SIG-M5 treated with dmso at 0.1 percent for 504 hours (cell line): ENCODE measurements at regions not wholly inside any gene's neighbourhood (a gene's known extent, or its start where the extent isn't known, plus 50 kb on each side); places are given as distances from the start of the nearest gene placed in this dataset.

Experiments
- DNase-seq: peaks from one replicate; lab custom pipeline; 2025; ENCODE audit not compliant: unreplicated experiment; lab: John Stamatoyannopoulos, UW

DNA sequence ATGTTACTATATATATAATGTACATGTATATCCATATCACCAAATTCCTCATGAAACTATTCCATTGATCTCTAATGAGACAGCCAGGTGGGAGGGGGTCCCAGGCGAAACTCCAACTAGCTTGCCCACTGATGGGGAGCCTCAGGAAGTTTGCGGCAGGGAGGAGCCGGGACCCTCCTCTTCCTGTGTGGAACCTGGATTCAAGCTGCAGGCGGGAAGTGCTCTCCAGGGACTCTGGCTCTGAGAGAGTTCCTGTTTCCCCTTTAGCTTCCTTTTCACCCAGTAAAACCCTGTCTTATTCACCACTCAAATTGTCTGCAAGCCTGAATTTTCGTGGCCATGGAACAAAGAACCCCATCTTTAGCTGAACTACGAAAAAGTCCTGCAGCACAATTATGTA, 152.2 kb downstream of the OPN5 start:
- no peak for DNase-seq

DNA sequence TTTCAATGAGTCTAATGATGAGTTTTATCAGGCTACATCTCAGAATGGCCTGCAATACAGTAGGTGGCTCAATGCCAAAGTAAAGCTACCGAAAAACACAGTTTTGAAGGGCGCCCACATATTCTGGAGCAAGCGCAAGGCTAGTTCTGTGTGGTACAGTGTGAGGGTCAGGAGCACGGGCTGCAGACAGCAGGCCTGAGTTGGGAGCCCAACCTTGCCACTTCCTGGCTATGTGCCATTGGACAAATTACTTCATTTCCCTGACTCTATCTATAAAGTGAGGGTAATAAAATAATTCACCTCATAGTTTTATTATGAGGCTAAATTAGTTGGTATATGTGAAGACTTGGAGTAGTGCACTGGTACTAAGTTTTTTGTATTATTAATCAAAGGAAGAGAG, 150.7 kb downstream of the OPN5 start:
- no peak for DNase-seq

DNA sequence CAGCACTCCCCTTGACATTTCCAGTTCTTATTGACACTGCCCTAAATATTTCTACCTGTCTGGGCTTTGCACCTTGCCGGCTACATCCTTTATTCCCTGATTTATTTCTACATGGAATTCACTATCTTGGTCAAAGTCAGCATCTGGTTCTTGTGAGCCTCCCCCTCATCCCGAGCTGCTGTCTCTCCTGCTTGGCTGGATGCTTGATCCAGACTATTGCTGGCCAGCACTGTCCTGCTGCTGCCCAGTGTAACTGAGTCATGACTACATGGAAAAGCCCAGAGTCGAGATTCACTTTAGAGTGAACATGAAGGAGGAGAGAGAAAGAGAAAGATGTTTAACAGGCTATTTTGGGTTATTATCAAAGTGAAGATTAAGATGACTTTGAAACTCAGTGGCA, 142.2 kb downstream of the OPN5 start:
- DNase-seq = no peak

DNA sequence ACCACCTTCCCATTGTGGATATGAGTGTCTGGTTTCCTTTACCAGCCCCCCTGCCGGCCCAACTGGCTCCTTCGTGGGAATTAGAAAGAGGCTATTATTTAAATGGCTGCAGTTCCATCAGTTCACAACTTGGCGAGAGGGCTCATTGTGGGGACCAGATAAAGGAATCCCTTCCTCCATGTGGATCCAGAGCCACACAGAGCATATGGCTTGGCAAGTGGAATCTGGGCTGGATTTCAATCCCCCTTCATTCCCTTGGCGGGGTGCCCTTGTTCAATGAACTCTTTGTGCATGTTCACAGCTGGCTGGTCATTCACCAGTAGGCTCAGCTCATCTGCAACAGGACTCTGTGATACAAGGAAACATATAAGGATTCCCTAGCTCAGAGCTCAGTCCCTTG, 140.6 kb downstream of the OPN5 start:
- DNase-seq = no peak

DNA sequence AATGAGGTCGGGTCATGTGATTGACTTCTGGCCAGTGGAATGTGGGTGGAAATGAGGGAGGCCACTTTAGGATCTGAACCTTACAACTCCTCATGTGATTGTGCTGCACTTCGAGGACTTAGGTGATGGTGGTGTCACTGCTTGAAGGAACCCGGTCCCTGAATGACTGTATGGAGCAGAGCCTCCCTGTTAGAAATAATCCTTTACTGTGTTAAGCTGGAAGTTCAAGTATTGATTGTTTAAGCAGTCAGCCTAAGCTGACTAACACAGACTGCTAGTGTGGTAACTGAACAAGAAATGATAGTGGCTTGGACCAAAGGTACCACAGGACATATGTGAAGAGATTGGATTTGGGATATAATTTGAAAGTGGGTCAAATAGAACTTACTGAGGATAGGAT, 138.0 kb downstream of the OPN5 start:
- DNase-seq = no peak

DNA sequence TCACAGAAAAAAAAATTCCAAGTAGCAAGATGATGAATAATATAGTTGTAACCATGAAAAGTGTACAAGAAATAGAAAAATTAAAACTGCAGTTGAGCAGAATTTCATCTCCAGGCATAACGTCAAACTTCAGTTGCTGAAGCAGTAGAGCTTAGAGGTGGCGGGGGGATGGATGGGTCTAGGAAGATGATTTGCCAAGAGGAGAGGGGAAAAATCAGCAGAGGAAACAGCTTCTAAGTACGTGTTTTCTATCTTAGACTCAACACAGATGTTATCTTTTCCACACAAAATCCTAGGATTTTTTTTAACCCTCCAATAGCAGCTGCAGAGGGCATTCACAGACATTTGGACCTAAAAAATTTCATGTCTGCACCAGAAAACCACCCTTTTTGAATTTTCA, 136.0 kb downstream of the OPN5 start:
- DNase-seq = no peak

DNA sequence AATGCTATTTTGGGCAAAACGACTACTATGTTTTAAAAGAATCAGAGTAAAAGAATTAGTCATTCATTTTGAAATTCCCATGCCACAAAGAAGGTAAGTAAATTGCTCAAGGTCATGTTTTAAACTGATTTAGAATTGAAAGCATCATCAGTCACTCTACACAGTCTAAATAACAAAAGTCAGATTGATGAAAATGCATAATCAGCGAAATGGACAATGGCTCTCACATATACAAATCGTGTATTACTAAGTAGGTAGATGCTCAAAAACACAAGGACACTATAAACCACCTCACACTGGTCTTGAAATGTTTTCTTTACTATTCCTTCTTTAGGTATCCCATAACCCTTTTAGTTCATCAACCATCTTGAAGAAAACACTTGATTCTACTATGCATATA, 135.4 kb downstream of the OPN5 start:
- DNase-seq = no peak

DNA sequence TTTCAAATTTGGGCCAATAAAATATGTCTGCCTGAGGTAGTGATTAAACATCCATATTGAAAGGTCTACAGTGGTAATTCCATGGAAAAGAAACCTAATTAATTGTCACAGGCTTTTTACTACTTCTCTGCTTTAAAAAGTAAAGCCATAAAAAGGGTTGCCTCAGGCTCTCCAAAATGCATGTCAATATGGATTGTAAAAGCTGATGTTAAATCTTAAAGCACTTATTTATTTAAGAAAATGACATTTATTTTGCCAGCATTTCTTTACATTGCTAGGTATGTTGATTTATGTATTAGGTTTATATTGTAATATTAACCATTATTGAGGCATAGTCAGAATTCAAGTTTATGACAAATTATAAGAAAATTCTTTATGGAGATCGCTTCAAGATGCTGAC, 133.2 kb downstream of the OPN5 start:
- no peak for DNase-seq

DNA sequence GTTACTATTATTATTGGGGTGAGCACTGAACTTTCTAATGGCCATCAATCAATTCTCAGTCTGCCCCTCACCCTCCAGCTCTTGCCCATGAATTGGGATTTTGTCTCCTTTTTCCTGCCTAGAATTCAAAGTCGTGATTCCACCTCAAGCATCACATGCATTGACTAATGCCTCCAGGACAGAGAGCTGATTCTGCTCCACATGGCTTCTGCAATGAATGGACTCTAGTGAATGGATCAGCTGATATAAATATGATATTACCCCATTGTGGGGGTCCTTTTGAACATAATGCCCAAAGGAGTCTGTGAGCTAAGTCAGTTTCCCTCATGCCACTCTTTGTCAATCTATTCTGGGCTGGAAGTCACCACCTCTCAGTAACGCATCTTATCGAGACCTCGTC, 126.4 kb downstream of the OPN5 start:
- DNase-seq = no peak

DNA sequence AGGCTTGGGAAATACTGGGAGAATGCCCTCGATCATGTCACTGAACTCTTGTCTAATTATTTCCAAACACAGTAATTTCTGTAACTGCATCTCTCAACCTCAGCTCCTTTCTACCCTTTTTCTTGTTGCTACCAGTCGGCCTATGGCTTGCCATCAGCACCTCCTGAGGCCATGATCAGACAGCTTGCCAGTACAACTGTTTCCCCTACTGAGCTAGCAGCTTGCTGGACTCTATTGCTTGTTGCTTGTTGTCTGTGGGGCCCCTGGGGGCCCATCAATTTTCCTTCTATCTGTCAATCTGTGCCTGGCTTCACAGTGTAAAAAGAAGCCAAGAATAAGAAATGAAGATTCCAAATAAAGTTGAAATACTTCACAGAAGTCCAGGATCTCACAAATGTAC, 123.9 kb downstream of the OPN5 start:
- DNase-seq = no peak

DNA sequence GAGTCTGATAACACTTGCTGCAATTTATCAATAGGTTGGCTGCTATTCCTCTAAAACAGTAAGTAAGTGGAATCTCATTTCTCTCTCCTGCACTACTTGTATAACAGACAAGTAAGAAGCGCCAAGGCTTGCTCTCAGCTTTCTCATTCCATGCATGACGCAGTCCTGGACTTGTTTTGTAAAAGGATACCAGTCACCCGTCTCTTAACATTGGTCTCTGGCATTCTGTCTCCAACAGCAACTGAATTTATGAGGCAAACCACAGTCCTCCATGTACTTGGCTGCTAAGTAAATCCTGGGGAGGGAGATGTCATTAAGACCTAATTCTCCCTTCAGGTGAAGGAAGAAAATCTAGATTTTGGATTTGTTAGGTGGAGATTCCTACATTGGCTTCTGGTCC, 115.4 kb downstream of the OPN5 start:
- no peak for DNase-seq

DNA sequence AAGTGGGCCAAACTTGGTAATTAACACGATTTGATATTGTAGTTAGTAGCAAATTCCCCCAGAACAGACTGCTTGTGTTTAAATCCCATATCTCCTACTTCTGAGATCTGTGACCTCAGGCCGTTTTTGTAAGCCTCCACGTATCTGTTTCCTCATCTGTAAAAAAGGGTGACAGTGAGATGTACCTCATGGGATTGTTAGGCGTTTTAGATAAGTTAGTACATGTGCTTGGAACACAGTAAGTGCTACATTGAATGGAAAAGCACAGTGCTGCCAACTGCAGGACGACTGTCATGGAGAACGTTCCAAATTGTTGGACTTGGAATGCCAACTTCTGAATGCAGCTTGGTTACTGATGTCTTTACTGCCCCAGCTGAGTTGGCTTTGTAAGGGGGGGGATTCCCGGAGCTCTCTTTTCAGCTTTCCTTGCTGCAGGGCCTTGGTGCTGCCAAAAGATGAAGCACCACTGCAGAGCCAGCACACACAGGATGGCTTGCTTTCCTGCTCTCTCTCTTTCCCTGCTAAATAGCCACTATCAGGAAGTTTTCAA, 108.6 kb downstream of the OPN5 start:
- DNase-seq = no peak

DNA sequence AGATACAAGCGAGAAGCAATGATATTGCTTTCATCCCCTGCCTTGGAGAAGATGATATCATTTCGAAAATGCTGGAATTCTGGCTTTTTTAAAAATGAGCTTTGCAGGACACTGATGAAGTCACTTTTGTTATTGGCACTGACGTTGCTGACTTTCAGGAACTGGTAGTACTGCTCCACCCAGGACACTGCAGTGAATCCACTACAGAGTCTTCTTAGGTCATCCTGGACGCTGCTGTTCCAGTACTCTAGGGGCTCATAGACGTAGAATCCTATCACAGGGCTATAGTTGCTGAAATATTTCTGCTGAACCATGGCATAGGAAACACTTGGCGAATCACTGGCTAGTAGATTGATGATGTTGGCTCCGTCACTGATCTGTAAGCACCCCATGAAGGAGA, 97.2 kb downstream of the OPN5 start:
- no peak for DNase-seq
